Vagina (tissue), 2 donors: ENCODE measurements at regions not wholly inside any gene's neighbourhood (a gene's known extent, or its start where the extent isn't known, plus 50 kb on each side); places are given as distances from the start of the nearest gene placed in this dataset.

Source experiments
- DNase-seq, 2 donors: peaks; one replicate each; pipeline ENCODE4 v3.0.0-alpha.2; 2017; ENCODE audit errors: extremely low spot score in 2 of 2
- H3K27ac ChIP-seq: fragments of 200-600 bp; sonication (generic); one replicate; pipeline ENCODE4 v1.5.1; 2019
- H3K27me3 ChIP-seq: fragments of 200-600 bp; sonication (generic); one replicate; pipeline ENCODE4 v1.5.1; 2019
- H3K36me3 ChIP-seq, 2 donors: fragments of 200-600 bp; sonication (generic); one replicate each; pipeline ENCODE4 v1.5.1; 2017 to 2019
- H3K4me1 ChIP-seq: fragments of 200-600 bp; sonication (generic); one replicate; pipeline ENCODE4 v1.5.1; 2019
- H3K4me3 ChIP-seq, 2 donors: fragments of 200-600 bp; sonication (generic); 1 replicate in 1 of 2; 2 replicates in 1 of 2; pipeline ENCODE4 v1.5.1; 2016 to 2019
- H3K9me3 ChIP-seq: fragments of 200-600 bp; sonication (generic); one replicate; pipeline ENCODE4 v1.5.1; 2019
- CTCF ChIP-seq, 3 experiments: fragments of 450-650 bp in 2 of 3; fragments of 200-600 bp in 1 of 3; sonication (generic) in 1 of 3; IDR thresholded peaks; one replicate each; pipeline ENCODE4 v1.5.1; 2017 to 2019; ENCODE audit warnings: antibody characterized with exemption in 3 of 3, mild to moderate bottlenecking in 2 of 3, moderate library complexity in 2 of 3
- POLR2A ChIP-seq, 2 donors: fragments of 450-650 bp; IDR thresholded peaks; one replicate each; pipeline ENCODE4 v1.6.1; 2017; ENCODE audit warnings: antibody characterized with exemption in 2 of 2, mild to moderate bottlenecking in 2 of 2, moderate library complexity in 2 of 2
- POLR2AphosphoS5 ChIP-seq, 2 donors: sonication (generic); formaldehyde crosslinking; IDR thresholded peaks; one replicate each; pipeline ENCODE4 v1.9.0; 2017; ENCODE audit warnings: antibody characterized with exemption in 2 of 2, mild to moderate bottlenecking in 2 of 2, low read depth in 1 of 2; ENCODE audit not compliant: insufficient read depth in 1 of 2
- intact Hi-C: fragments of 100-400 bp; cut with DNase I; formaldehyde crosslinking; loops from one replicate; pipeline ENCODE4 v1.15.1; 2023

DNA sequence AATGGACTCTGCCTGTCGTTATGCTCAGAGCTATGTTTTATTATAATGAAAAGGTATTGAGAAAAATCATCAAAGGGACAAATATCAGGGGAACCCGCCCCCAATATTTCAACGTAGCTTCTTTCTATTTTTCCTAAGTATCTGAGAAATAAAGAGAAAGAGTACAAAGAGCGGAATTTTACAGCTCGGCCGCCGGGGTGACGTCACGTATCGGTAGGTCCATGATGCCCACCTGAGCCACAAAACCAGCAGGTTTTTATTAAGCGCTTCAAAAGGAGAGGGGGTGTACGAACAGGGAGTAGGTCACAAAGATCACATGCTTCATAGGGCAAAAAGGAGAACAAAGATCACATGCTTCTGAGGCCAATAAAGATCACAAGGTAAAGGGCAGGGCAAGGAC, 281.6 kb upstream of the POM121L12 start:
- no peaks in the 10 kb centered on the region for H3K36me3 ChIP-seq
- TF ChIP-seq POLR2A (IDR thresholded peaks at IDR 0.05) (no peak), CTCF (IDR thresholded peaks at IDR 0.05) (no peak), POLR2AphosphoS5 (IDR thresholded peaks at IDR 0.05; ENCODE audit: insufficient read depth in 1 of 2, low read depth in 1 of 2) (no peak)
- H3K4me3 ChIP-seq = no peak overlapping the region
- no peak overlapping the region for H3K27ac ChIP-seq
- no peaks in the 10 kb centered on the region for H3K27me3 ChIP-seq
- no peaks in the 10 kb centered on the region for H3K9me3 ChIP-seq
- H3K4me1 ChIP-seq = no peaks in the 10 kb centered on the region
- intact Hi-C loops = no loop called here
- no peak for DNase-seq

DNA sequence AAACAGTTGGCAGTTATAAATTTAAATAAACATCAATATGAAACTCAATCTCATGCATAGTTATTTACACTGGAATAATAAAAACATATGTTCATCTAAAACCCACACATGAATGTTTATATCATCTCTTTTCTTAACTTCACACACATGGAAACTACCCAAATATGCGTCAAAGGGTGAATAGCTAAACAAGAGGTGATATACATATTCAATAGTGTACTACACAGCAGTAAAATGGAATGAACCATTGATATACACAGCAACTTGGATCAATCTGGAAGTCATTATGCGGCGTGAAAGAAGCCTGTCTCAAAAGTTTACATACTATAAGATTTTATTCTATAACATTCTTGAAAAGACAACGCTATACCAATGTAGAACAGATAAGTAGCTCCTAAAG, 282.5 kb upstream of the POM121L12 start:
- Histone ChIP-seq H3K9me3 (no peaks in the 10 kb centered on the region), H3K4me1 (no peaks in the 10 kb centered on the region), H3K27me3 (no peaks in the 10 kb centered on the region), H3K27ac (no peak overlapping the region), H3K4me3 (no peak overlapping the region), H3K36me3 (no peaks in the 10 kb centered on the region)
- TF ChIP-seq POLR2A (IDR thresholded peaks at IDR 0.05) = no peak
- no peak for TF ChIP-seq CTCF (IDR thresholded peaks at IDR 0.05)
- no peak for TF ChIP-seq POLR2AphosphoS5 (IDR thresholded peaks at IDR 0.05; ENCODE audit: insufficient read depth in 1 of 2, low read depth in 1 of 2)
- no peak for DNase-seq
- intact Hi-C loops = no loop called here

- H3K36me3 ChIP-seq = no peaks in the 10 kb centered on the region
- intact Hi-C loops = no loop called here
- no peak overlapping the region for H3K4me3 ChIP-seq
These were observed 285.6 kb upstream of the POM121L12 start for GRCh38 chr7:52749880-52750279.

GRCh38 chr7:52747817-52748216, 287.6 kb upstream of the POM121L12 start:
- Histone ChIP-seq H3K27me3 (no peaks in the 10 kb centered on the region), H3K27ac (no peak overlapping the region), H3K9me3 (no peaks in the 10 kb centered on the region), H3K4me3 (no peak overlapping the region), H3K4me1 (no peaks in the 10 kb centered on the region), H3K36me3 (no peaks in the 10 kb centered on the region)
- DNase-seq = no peak
- TF ChIP-seq CTCF (IDR thresholded peaks at IDR 0.05) (no peak), POLR2A (IDR thresholded peaks at IDR 0.05) (no peak), POLR2AphosphoS5 (IDR thresholded peaks at IDR 0.05; ENCODE audit: insufficient read depth in 1 of 2, low read depth in 1 of 2) (no peak)
- intact Hi-C loops = no loop called here

More at GRCh38 chr7:52749880-52750279, 285.6 kb upstream of the POM121L12 start:
- Histone ChIP-seq H3K4me1 (no peaks in the 10 kb centered on the region), H3K9me3 (no peaks in the 10 kb centered on the region), H3K27ac (no peak overlapping the region), H3K27me3 (no peaks in the 10 kb centered on the region)
- TF ChIP-seq CTCF (IDR thresholded peaks at IDR 0.05) (no peak), POLR2AphosphoS5 (IDR thresholded peaks at IDR 0.05; ENCODE audit: insufficient read depth in 1 of 2, low read depth in 1 of 2) (no peak), POLR2A (IDR thresholded peaks at IDR 0.05) (no peak)
- no peak for DNase-seq

GRCh38 chr7:52741670-52742290, 293.7 kb upstream of the POM121L12 start:
- no peak for TF ChIP-seq POLR2A (IDR thresholded peaks at IDR 0.05)
- no peak for TF ChIP-seq CTCF (IDR thresholded peaks at IDR 0.05)
- TF ChIP-seq POLR2AphosphoS5 (IDR thresholded peaks at IDR 0.05; ENCODE audit: insufficient read depth in 1 of 2, low read depth in 1 of 2) = no peak
- no peak for DNase-seq
- H3K9me3 ChIP-seq = no peaks in the 10 kb centered on the region
- no peaks in the 10 kb centered on the region for H3K36me3 ChIP-seq
- no peaks in the 10 kb centered on the region for H3K4me1 ChIP-seq
- intact Hi-C loops = no loop called here
- H3K4me3 ChIP-seq = no peak overlapping the region
- H3K27me3 ChIP-seq = no peaks in the 10 kb centered on the region
- H3K27ac ChIP-seq = no peak overlapping the region
